HCT116 (cell line): ENCODE measurements at regions not wholly inside any gene's neighbourhood (a gene's known extent, or its start where the extent isn't known, plus 50 kb on each side); places are given as distances from the start of the nearest gene placed in this dataset.

ENCODE experiments used
- ATAC-seq: fragments of 200-7000 bp; cut with Tn5 transposase; 2 replicates; pipeline ENCODE4 v1.9.1; 2020; ENCODE audit warnings: mild to moderate bottlenecking, moderate library complexity
- BruUV-seq: library from RNA; stranded (reverse); fragments of 400-500 nt; replicated peaks from 2 replicates; lab custom pipeline; 2021; lab: Mats Ljungman, UMichigan
- CTCF ChIA-PET: fragments of 300-600 bp; sonication (Branson Sonifier 250); formaldehyde crosslinking; loops from one replicate; lab custom pipeline; 2021; ENCODE audit warnings: antibody characterized with exemption; lab: Charles Lee
- POLR2A ChIA-PET: fragments of 300-600, 350-600 bp; sonication (Branson Sonifier 250); formaldehyde crosslinking; loops from one replicate; lab custom pipeline; 2021; ENCODE audit warnings: antibody characterized with exemption; lab: Charles Lee
- RAD21 ChIA-PET, 2 experiments: fragments of 300-600 bp; sonication (Branson Sonifier 250); formaldehyde crosslinking; loops; one replicate each; lab custom pipeline; 2023; ENCODE audit warnings: low total read pairs in 2 of 2; ENCODE audit not compliant: uncharacterized antibody in 2 of 2, unreplicated experiment in 2 of 2, low non-redundant PET in 1 of 2; lab: Charles Lee
- DNase-seq: peaks from one replicate; pipeline ENCODE4 v3.0.0-alpha.2; 2010; ENCODE audit warnings: low read depth, low spot score
- H2AFZ ChIP-seq: fragments of 200-600 bp; shearing (Covaris generic), sonication (generic); 2 replicates; pipeline ENCODE4 v1.6.1; 2017; ENCODE audit warnings: low read depth, mixed run types, mixed read lengths, antibody characterized with exemption, low read length; ENCODE audit not compliant: poor library complexity, severe bottlenecking
- H3K27ac ChIP-seq: 2 replicates; pipeline ENCODE4 v1.5.1; 2012; ENCODE audit warnings: low read depth, low read length
- H3K27me3 ChIP-seq: fragments of 200-600 bp; sonication (generic); 2 replicates; pipeline ENCODE4 v1.6.1; 2016; ENCODE audit warnings: mixed run types, low read length, mixed read lengths; ENCODE audit not compliant: insufficient read depth
- H3K36me3 ChIP-seq, 2 experiments: fragments of 200-500 bp in 1 of 2; fragments of 200-600 bp in 1 of 2; sonication (Bioruptor generic) in 1 of 2; sonication (generic) in 1 of 2; 2 replicates each; pipeline versions ENCODE4 v1.5.1 to v1.6.1; 2014 to 2016; ENCODE audit warnings: low read length in 2 of 2, inconsistent platforms in 1 of 2, mixed read lengths in 1 of 2, mixed run types in 1 of 2; ENCODE audit not compliant: insufficient read depth in 2 of 2, control insufficient read depth in 1 of 2
- H3K4me1 ChIP-seq, 2 experiments: fragments of 200-600 bp in 1 of 2; sonication (generic) in 1 of 2; 2 replicates each; pipeline versions ENCODE4 v1.5.1 to v1.6.1; 2012 to 2017; ENCODE audit warnings: low read length in 2 of 2, inconsistent platforms in 1 of 2, mild to moderate bottlenecking in 1 of 2, mixed read lengths in 1 of 2, mixed run types in 1 of 2, moderate library complexity in 1 of 2; ENCODE audit not compliant: insufficient read depth in 2 of 2, control insufficient read depth in 1 of 2
- H3K4me2 ChIP-seq: fragments of 200-600 bp; sonication (generic); 2 replicates; pipeline ENCODE4 v1.6.1; 2017; ENCODE audit warnings: mixed run types, low read length, mixed read lengths
- H3K4me3 ChIP-seq, 2 experiments: fragments of 200-600 bp in 1 of 2; sonication (generic) in 1 of 2; replicated peaks in 1 of 2; 2 replicates each; pipeline ENCODE4 v1.5.1; 2011 to 2016; ENCODE audit warnings: low read length in 2 of 2, control low read depth in 1 of 2, low read depth in 1 of 2, mild to moderate bottlenecking in 1 of 2, mixed read lengths in 1 of 2, mixed run types in 1 of 2
- H3K79me2 ChIP-seq: fragments of 200-600 bp; sonication (generic); 2 replicates; pipeline ENCODE4 v1.6.1; 2017; ENCODE audit warnings: mild to moderate bottlenecking, mixed run types, low read length, moderate library complexity, mixed read lengths; ENCODE audit not compliant: insufficient read depth
- H3K9ac ChIP-seq: fragments of 200-600 bp; sonication (generic); 2 replicates; pipeline ENCODE4 v1.6.1; 2016; ENCODE audit warnings: low read length, mixed read lengths
- H3K9me2 ChIP-seq: fragments of 200-600 bp; sonication (generic), shearing (Covaris generic); 2 replicates; pipeline ENCODE4 v1.6.1; 2017; ENCODE audit warnings: mixed run types, mild to moderate bottlenecking, moderate library complexity; ENCODE audit not compliant: insufficient read depth
- H3K9me3 ChIP-seq, 2 experiments: fragments of 200-500 bp in 1 of 2; fragments of 200-600 bp in 1 of 2; sonication (Bioruptor generic) in 1 of 2; sonication (generic) in 1 of 2; 2 replicates each; pipeline ENCODE4 v1.6.1; 2014 to 2017; ENCODE audit warnings: low read length in 2 of 2, mixed read lengths in 2 of 2, inconsistent platforms in 1 of 2, low read depth in 1 of 2, mild to moderate bottlenecking in 1 of 2, mixed run types in 1 of 2, moderate library complexity in 1 of 2; ENCODE audit not compliant: control insufficient read depth in 1 of 2, insufficient read depth in 1 of 2
- H4K20me1 ChIP-seq: fragments of 200-600 bp; sonication (generic), shearing (Covaris generic); 2 replicates; pipeline ENCODE4 v1.6.1; 2017; ENCODE audit warnings: mixed run types, mild to moderate bottlenecking, moderate library complexity; ENCODE audit not compliant: insufficient read depth
- CBX3 ChIP-seq: IDR thresholded peaks from 2 replicates; pipeline ENCODE4 v1.6.1; 2012; ENCODE audit warnings: low read depth
- ELF1 ChIP-seq: IDR thresholded peaks from 2 replicates; pipeline ENCODE4 v1.6.1; 2012; ENCODE audit warnings: low read depth, borderline replicate concordance
- EZH2 ChIP-seq: fragments of 200-600 bp; sonication (generic); IDR thresholded peaks from 2 replicates; pipeline ENCODE4 v1.6.1; 2017; ENCODE audit warnings: antibody characterized with exemption, mixed run types
- EZH2phosphoT487 ChIP-seq: fragments of 200-600 bp; IDR thresholded peaks from 2 replicates; pipeline ENCODE4 v1.6.1; 2018; ENCODE audit warnings: antibody characterized with exemption, borderline replicate concordance
- RAD21 ChIP-seq: IDR thresholded peaks from 2 replicates; pipeline ENCODE4 v1.6.1; 2012; ENCODE audit warnings: low read depth, mild to moderate bottlenecking
- SIN3A ChIP-seq: IDR thresholded peaks from 2 replicates; pipeline ENCODE4 v1.6.1; 2012; ENCODE audit warnings: low read depth
- SRF ChIP-seq: IDR thresholded peaks from 2 replicates; pipeline ENCODE4 v1.6.1; 2012; ENCODE audit warnings: low read depth
- TCF7L2 ChIP-seq: IDR thresholded peaks from 2 replicates; pipeline ENCODE4 v1.7.0; 2011; ENCODE audit warnings: borderline replicate concordance, inconsistent platforms; ENCODE audit not compliant: insufficient read depth, insufficient read length; ENCODE audit errors: extremely low read depth
- YY1 ChIP-seq: IDR thresholded peaks from 2 replicates; pipeline ENCODE4 v1.6.1; 2011; ENCODE audit warnings: low read length, low read depth, moderate library complexity, mild to moderate bottlenecking; ENCODE audit not compliant: insufficient replicate concordance; ENCODE audit errors: extremely low read depth
- intact Hi-C: fragments of 100-400 bp; cut with micrococcal nuclease; formaldehyde crosslinking; loops from 2 replicates; pipeline ENCODE4 v1.10.0; 2022
- TF ChIP-seq, protein P1 (sequence below): IDR thresholded peaks from 2 replicates; pipeline ENCODE4 v1.6.1; 2012
- TF ChIP-seq, protein P2 (sequence below), 3 experiments: fragments of 200-600 bp in 1 of 3; sonication (generic) in 1 of 3; IDR thresholded peaks in 2 of 3; conservative IDR thresholded peaks in 1 of 3; 2 replicates each; pipeline ENCODE4 v1.5.1; 2012 to 2017; ENCODE audit warnings: low read depth in 2 of 3, low read length in 2 of 3, antibody characterized with exemption in 1 of 3, borderline replicate concordance in 1 of 3, control low read depth in 1 of 3, mild to moderate bottlenecking in 1 of 3, mixed read lengths in 1 of 3, mixed run types in 1 of 3, moderate library complexity in 1 of 3; ENCODE audit not compliant: insufficient read depth in 1 of 3

DNA sequence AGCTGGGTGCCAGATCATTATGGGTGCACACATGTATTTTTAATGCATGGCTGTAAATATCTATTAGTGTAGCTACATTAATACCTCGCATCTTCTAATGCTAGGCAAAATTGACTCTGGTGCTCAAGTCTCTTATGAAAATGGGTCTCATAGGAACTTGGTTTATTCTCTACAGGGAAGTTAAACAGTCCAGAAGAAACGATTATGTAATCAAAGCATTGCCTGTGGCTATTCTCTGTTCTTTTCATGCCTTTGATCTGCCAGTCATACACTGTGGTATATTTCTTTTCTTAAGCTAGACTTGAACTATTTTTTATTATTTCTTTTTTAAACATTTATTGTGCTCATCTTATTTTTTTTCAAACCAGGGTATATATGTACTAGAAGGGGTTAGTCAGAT is 1015.0 kb downstream of the SLITRK1 start:
- no TSS peak for BruUV-seq
- Histone ChIP-seq H3K36me3 (no peaks in the 10 kb centered on the region), H3K79me2 (no peaks in the 10 kb centered on the region), H3K4me2 (no peak overlapping the region), H4K20me1 (no peaks in the 10 kb centered on the region), H3K27me3 (no peaks in the 10 kb centered on the region), H2AFZ (no peak overlapping the region), H3K27ac (no peak overlapping the region), H3K4me1 (no peaks in the 10 kb centered on the region), H3K4me3 (no peak overlapping the region), H3K9me2 (no peaks in the 10 kb centered on the region)
- ChIA-PET CTCF (no interaction called here), POLR2A (no interaction called here), RAD21 (no interaction called here)
- no peak for ATAC-seq
- intact Hi-C loops, result no loop called here
- no peak for DNase-seq
- no peak for TF ChIP-seq TCF7L2
- TF ChIP-seq, protein P1, sequence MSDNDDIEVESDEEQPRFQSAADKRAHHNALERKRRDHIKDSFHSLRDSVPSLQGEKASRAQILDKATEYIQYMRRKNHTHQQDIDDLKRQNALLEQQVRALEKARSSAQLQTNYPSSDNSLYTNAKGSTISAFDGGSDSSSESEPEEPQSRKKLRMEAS, result no peak
- no peak for TF ChIP-seq CBX3
- no peak for TF ChIP-seq SIN3A
- TF ChIP-seq YY1, result no peak
- TF ChIP-seq EZH2, result no peak
- TF ChIP-seq SRF, result no peak
- no peak for TF ChIP-seq EZH2phosphoT487
- TF ChIP-seq, protein P2, sequence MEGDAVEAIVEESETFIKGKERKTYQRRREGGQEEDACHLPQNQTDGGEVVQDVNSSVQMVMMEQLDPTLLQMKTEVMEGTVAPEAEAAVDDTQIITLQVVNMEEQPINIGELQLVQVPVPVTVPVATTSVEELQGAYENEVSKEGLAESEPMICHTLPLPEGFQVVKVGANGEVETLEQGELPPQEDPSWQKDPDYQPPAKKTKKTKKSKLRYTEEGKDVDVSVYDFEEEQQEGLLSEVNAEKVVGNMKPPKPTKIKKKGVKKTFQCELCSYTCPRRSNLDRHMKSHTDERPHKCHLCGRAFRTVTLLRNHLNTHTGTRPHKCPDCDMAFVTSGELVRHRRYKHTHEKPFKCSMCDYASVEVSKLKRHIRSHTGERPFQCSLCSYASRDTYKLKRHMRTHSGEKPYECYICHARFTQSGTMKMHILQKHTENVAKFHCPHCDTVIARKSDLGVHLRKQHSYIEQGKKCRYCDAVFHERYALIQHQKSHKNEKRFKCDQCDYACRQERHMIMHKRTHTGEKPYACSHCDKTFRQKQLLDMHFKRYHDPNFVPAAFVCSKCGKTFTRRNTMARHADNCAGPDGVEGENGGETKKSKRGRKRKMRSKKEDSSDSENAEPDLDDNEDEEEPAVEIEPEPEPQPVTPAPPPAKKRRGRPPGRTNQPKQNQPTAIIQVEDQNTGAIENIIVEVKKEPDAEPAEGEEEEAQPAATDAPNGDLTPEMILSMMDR (IDR thresholded peaks at IDR 0.05 in 2 of 3, conservative IDR thresholded peaks at IDR 0.05 in 1 of 3; ENCODE audit: borderline replicate concordance in 1 of 3, insufficient read depth in 1 of 3, low read depth in 2 of 3, low read length in 2 of 3), result no peak
- no peak for TF ChIP-seq ELF1
- no peak for TF ChIP-seq RAD21
- TF ChIP-seq, all 23 proteins: peak for 0
- Histone ChIP-seq H3K9ac (no peak overlapping the region), H3K9me3 (no peaks in the 10 kb centered on the region; a peak in 1 of 4 replicates)
